Stimulated activated naive CD8-positive, alpha-beta T cell treated with anti-CD3 and anti-CD28 coated beads, Interleukin-15, Interleukin-2, amounts not matched to agents 100 U/mL and 50 U/mL, for 24 hours (primary cell): ENCODE measurements at regions not wholly inside any gene's neighbourhood (a gene's known extent, or its start where the extent isn't known, plus 50 kb on each side); places are given as distances from the start of the nearest gene placed in this dataset.
"Not testable (repeated sequence)": the region's sequence is repeated elsewhere in the genome, so short reads cannot be mapped to it uniquely, and the experiment has no call there.

Experiments used
- ATAC-seq: fragments of 150-1000 bp; cut with Tn5 transposase; one replicate; pipeline ENCODE4 v1.10.0; 2021
- DNase-seq: peaks from one replicate; pipeline ENCODE4 v3.0.0; 2021

DNA sequence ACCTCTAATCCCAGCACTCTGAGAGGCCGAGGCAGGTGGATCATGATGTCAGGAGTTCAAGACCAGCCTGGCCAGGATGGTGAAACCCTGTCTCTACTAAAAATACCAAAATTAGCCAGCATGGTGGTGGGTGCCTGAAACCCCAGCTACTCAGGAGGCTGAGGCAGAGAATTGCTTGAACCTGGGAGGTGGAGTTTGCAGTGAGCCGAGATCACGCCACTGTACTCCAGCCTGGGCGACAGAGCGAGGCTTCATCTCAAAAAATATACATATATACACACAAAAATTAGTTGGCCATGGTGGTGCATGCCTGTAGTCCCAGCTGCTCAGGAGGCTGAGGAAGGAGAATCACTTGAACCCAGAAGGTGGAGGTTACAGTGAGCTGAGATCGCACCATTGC, 273.6 kb downstream of the GOLGA6L6 start:
- ATAC-seq, DNase-seq: not testable (repeated sequence)

DNA sequence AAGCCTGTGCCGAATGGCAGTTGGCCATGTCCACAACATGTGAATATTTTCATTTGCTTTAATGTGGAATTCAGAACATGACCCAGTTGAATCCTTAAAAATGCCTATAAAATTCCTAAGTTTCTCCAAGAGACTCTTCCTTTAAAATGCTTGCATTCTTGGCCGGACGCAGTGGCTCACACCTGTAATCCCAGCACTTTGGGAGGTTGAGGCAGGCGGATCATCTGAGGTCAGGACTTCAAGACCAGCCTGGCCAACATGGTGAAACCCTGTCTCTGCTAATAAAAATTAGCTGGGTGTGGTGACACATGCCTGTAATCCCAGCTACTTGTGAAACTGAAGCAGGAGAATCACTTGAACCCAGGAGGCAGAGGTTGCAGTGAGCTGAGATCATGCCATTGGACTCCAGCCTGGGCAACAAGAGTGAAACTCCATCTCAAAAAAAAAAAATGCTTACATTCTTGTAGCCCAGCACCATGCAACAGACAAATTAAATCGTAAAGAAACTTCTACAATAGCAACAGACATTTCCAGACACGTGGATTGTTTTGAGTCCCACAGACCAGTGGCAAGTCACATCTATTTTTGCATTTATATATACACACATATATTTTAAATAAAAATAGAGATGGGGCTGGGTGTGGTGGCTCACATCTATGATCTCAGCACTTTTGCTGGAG, 274.4 kb downstream of the GOLGA6L6 start:
- not testable (repeated sequence) for DNase-seq, ATAC-seq

DNA sequence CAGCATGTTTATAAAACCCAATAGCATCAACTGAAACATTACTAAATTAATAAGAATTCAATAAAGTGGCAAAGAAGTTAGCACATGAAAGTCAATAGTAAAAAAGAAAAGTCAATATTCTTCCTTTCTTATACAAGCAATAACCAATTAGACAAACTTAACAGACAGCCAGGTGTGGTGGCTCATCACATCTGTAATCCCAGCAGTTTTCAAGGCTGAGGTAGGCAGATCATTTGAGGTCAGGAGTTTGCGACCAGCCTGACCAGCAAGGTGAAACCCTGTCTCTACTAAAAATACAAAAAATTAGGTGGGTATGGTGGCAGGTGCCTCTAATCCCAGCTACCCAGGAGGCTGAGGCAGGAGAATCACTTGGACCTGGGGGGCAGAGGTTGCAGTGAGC, 275.9 kb downstream of the GOLGA6L6 start:
- not testable (repeated sequence) for DNase-seq, ATAC-seq

DNA sequence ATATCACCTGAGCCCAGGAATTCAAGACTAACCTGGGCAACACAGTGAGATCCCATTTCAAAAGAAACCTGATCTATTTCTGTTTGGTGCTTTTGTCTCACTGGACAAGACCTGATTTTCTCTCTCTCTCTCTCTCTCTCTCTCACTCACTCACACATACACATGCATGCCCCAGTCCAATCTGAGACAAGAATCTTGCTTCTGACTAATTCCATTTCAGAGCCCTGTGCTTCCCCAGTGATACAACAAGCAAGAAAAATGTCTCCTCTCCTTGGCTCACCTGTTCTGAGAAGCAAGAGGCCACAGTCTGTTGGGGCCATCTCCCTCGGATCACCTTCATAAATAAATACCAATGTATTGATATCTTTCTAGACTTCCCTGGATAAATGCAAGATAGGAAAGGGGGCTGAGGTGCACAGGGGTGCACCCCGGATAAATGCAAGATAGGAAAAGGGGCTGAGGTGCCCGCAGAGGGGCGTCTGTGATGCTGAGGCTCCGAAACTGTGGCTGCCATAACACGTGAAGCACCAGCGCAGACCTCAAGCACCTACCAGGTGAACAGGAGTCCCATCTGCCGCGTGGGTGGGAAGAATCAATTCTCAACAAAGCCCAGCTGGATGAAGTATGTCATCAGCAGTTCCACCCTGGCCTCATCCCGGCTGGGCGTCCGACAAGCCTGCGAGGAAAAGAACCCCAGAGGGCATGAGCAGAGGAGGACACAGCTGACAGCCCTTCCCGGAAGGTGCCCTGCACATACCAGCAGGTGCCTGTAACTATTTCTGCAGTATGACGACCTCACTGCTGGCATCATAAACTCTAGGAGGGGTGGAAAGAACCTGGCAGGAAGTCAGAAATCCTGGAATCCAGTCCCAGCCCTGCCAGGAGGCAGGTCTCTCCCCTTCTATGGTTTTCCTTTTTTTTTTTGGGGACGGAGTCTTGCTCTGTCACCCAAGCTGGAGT, 280.0 kb downstream of the GOLGA6L6 start:
- not testable (repeated sequence) for ATAC-seq, DNase-seq

DNA sequence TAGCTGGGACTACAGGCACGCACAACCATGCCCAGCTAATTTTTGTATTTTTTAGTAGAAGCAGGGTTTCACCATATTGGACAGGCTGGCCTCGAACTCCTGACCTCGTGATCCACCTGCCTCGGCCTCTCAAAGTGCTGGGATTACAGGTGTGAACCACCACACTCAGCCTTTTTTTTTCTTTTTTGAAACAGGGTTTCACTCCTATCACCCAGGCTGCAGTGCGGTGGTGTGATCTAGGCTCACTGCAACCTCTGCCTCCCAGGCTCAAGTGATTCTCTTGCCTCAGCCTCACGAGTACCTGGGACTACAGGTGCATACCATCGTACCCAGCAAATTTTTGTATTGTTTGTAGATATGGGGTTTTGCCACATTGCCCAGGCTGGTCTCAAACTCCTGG, 280.9 kb downstream of the GOLGA6L6 start:
- DNase-seq, ATAC-seq: not testable (repeated sequence)

DNA sequence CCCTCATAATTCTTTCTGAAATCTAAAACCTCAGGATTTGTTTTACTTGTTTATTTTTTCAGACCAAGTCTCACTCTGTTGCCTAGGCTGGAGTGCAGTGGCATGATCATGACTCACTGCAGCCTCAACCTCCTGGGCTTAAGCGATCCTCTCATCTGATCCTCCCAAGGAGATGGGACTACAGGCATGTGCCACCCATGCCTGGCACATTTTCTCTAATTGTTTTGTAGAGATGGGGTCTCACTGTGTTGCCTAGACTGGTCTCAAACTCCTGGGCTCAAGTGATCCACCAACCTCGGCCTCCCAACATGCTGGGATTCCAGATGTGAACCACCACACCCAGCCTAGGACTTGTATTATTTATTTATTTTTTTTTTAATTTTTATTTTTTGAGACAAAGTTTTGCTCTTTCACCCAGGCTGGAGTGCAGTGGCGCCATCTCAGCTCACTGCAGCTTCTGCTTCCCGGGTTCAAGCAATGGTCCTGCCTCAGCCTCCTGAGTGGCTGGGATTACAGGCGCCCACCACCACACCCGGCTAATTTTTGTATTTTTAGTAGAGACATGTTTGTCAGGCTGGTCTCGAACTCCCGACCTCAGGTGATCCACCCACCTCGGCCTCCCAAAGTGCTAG, 281.9 kb downstream of the GOLGA6L6 start:
- ATAC-seq, DNase-seq: not testable (repeated sequence)

DNA sequence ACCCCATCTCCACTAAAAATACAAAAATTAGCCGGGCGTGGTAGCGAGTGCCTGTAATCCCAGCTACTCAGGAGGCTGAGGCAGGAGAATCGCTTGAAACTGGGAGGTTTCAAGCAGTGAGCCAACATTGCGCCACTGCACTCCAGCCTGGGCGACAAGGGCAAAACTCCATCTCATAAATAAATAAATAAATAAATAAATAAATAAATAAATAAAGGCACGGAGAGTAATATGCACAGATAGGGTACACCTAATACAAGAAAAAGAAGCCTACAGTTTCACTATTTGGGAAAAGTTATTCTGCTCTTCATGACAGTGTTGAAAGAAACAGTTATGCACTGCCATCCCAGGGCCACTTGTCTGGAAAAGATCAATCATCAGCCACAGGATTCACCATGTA, 285.2 kb downstream of the GOLGA6L6 start:
- not testable (repeated sequence) for ATAC-seq, DNase-seq

DNA sequence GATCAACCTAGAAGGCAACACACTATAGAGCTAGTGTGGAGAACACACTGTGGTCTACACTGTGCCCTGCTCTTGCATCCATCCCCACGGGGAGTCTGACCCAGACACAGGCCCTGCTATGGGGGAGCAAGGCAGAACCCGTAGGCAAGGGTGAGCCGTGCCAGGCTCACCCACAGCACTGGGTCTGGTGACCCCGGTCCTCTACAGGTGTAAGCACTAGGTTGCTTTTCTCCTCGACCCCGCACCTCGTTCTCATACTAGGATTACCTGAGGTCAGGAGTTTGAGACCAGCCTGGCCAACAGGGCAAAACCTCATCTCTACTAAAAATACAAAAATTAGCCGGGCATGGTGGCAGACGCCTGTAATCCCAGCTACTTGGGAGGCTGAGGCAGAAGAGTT, 286.0 kb downstream of the GOLGA6L6 start:
- not testable (repeated sequence) for DNase-seq, ATAC-seq

DNA sequence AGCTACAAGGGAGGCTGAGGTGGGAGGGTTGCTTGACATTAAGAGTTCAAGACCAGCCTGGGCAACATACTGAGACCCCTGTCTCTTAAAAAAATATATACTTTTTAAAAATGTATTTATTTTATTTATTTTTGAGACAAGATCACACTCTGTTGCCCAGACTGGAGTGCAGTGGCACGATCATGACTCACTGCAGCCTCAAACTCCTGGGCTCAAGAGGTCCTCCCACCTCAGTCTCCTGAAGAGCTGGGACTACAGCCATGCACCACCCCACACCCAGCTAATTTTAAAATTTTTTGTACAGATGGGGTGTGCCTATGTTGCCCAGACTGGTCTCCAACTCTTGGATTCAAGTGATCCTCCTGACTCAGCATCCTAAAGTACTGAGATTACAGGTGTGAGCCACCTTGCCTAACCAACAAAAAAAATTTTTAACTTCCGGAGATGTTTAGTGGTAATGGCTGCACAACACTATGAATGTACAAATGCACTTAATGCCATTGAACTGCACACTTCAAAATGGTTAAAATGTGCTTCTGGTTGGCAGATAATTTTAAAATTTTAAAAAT, 288.5 kb downstream of the GOLGA6L6 start:
- not testable (repeated sequence) for ATAC-seq, DNase-seq

DNA sequence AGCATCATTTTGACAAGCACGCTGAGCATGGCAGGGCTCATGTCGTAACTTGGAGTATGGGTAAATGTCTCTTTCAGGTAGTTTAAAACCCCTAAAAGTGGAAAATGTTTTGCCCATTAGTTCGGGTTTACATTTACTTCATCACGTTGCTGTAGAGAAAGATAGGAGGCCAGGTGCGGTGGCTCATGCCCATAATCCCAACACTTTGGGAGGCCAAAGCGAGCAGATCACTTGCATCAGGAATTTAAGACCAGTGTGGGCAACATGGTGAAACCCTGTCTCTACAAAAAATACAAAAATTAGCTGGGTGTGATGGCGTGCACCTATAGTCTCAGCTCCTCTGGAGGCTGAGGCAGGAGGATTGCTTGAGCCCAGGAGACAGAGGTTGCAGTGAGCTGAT, 289.6 kb downstream of the GOLGA6L6 start:
- not testable (repeated sequence) for ATAC-seq, DNase-seq

DNA sequence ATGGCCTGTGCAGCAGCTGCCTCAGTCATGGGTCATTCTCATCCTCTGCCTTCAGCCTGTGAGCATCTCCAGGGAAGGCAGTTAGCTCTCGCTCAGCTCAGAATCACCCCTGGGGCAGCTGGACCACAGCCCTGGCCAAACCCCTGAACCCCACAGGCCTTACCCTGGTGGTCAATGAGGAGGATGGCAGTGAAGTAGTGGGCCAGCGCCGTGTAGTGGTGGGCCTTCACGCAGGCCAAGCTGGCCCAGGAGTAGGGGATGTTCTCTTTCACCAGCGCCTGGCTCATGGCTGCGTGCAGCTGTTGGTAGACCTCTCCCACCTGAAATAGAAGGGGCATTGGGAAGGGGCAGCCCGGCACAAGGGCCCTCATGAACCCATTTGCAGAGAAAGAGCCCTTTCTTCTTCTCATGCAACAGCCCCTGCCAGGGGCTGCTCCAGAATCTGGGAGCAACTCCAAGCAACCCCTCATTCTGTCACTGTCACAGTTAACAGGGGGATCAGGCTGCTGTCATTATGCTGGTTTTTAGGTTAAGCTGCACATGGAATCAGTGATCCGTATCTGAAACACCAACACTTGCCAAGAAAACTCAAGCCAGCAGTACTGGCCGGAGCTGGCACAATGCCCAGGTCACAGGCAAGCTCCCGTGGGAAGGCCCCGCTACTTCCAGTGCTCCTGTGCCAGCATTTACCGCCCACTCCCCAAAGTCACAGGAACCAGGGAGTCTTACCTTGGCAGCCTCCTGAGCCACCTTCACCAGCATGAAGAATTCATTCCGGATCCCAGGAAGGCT, 290.2 kb downstream of the GOLGA6L6 start:
- DNase-seq, result not testable (repeated sequence)
- peak; percentile 9 for ATAC-seq

DNA sequence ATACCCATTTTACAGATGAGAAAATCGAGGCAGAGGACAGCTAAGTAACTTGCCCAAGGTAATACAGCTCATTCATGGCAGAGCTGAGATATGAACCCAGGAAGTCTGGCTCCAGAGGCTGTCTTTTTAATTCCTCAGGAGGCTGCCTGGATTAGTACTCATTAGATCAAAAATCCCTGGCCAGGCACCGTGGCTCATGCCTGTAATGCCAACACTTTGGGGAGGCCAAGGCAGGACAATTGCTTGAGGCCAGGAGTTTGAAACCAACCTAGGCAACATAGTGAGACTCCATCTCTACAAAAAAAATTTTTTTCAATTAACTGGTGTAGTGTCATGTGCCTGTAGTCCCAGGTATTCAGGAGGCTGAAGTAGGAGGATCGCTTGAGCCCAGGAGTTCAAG, 291.4 kb downstream of the GOLGA6L6 start:
- not testable (repeated sequence) for ATAC-seq, DNase-seq

DNA sequence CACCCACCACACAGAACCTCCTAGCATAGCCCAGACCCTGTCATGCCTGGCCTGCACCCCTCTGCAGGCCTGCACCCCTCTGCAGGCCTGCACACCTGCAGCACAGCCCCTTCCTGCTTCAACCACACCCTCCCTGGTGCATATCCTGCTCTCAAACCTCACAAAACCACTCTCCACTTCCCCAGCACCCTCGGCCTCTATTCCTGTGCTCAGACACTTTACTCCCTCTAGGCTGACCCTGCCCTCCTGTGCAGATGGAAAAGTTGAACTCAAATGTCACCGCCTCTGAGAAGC, 292.0 kb downstream of the GOLGA6L6 start:
- not testable (repeated sequence) for DNase-seq, ATAC-seq

DNA sequence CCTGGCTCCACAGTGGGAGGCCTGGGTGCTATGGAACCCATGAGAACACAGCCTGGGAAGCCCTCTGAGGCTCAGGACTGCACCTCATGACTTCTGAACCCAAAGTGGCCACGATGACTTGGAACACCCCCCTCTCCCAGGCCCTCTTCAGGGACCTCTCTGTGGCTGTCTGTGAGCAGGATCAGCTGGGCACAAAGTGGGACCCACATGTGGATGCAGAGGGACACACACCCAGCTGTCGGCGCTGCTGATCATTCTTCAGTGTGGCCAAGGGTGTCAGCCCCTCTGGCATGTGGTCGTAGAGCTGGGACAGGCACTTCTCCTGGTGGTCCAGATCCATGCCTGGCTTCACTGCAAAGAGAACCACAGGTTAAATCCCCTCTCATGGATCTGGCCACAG, 293.2 kb downstream of the GOLGA6L6 start:
- not testable (repeated sequence) for ATAC-seq, DNase-seq

DNA sequence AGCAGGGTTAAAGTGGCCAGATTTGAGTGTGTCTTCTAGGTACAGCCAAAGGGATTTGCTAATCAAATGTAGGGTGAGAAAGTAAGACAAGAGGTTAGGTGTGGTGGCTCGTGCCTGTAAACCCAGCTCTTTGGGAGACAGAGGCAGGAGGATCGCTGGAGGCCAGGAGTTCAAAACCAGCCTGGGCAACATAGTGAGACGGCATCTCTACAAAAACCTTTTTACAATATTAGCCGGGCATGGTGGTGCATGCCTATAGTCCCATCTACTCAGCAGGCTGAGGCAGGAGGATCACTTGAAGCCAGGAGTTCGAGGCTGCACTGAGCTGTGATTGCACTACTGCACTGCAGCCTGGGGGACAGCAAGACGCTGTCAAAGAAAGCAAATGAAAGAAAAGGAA, 294.5 kb downstream of the GOLGA6L6 start:
- not testable (repeated sequence) for DNase-seq, ATAC-seq

DNA sequence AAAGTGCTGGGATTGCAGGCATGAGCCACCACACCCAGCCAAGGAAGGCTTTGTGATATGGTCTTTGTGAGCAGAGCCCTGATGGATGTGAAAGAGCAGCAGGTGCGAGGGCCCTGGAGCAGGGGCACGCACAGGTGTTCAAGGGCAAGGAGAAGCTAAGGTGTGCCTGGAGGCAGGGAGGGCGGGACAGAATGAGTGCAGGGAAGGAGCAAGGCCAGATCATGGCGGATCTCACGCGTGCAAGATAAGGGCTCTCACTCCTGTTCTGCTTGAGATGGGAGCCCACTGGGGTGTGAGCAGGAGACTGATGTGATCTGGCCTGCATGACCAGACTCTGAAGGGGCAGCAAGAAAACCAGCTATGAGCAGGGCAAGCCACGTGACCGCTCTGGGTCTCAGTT, 295.0 kb downstream of the GOLGA6L6 start:
- not testable (repeated sequence) for ATAC-seq, DNase-seq

DNA sequence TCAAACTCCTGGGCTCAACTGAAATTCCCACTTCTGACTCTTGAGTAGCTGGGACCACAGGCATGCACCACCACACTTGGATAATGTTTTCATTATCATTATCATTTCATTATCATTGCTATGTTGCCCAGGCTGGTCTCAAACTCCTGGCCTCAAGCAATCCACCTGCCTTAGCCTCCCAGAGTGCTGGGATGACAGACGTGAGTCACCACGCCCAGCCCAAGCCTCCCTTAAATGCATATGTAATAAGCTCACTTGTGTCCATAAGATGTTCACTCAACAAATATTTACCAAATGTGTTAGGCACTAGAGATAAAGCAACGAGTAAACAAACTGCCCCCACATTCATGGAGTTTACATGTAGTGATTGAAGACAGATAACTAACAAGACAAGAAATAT, 295.7 kb downstream of the GOLGA6L6 start:
- not testable (repeated sequence) for DNase-seq, ATAC-seq

DNA sequence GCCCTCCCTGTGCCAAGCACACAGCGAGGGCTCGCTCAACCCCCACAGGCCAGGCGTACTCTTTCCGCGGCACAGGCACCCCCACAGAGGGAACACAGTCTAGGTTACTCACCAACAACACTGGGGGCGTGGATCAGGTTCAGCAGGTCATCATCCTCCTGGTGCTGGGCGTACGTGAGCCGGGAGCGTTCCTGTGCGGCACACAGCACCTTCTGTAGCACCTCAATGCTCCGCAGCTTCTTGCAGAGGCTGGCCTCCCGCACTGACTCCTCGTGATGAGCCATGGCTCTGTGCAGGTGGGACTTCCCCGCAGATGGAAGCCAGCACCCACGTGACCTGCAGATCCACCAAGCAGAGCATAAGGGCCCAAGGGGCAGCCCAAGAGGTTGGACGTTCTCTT, 296.8 kb downstream of the GOLGA6L6 start:
- DNase-seq, result not testable (repeated sequence)
- peak; percentile 11 for ATAC-seq

DNA sequence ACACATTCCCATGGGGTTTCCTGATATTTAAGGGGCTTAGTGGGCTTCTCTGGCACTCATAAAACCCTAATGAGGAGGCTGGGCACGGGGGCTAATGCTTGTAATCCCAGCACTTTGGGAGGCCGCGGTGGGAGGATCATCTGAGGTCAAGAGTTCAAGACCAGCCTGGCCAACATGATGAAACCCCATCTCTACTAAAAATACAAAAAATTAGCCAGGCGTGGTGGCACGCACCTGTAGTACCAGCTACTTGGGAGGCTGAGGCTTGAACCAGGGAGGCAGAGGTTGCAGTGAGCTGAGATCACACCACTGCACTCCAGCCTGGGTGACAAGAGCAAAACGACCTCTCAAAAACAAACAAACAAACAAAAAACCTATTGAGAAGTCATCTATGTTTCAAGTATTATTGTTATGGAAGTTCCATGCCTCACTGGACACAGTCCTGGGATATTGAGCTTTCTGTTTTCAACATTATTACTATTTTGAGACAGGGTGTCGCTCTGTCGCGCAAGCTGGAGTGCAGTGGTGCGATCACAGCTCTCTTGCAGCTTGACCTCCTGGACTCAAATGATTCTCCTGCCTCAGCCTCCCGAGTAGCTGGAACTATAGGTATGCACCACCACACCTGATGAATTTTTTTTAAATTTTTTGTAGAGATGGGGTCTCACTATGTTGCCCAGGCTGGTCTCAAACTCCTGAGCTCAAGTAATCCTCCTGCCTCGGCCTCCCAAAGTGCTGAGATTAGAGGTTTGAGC, 297.9 kb downstream of the GOLGA6L6 start:
- ATAC-seq, DNase-seq: not testable (repeated sequence)

DNA sequence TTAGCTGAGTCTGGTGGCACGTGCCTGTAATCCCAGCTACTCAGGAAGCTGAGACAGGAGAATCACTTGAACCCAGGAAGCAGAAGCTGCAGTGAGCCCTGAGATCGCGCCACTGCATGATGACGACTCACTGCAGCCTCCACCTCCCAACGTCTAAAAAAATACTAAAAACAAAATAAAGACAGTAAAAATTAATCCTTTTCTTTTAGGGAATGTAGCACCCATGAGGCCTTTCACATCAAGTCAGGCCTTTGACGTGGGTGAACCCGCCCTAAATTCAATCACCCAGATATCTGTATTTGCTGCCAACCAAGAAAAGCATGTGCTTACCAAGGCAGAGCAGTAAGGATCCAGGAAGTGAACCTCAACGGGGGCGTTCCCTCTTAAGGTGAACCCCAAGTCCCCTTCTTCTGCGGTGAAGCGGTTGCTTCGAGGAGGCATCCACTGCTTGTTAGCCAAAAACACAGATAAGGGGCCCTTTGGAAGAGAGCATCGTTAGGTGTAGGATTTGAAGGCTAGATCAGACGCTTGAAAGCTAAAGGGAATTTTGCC, 301.2 kb downstream of the GOLGA6L6 start:
- not testable (repeated sequence) for DNase-seq, ATAC-seq
